Mucosa of descending colon (tissue), 3 donors: ENCODE measurements at regions not wholly inside any gene's neighbourhood (a gene's known extent, or its start where the extent isn't known, plus 50 kb on each side); places are given as distances from the start of the nearest gene placed in this dataset.
"Not testable (repeated sequence)": the region's sequence is repeated elsewhere in the genome, so short reads cannot be mapped to it uniquely, and the experiment has no call there.

Experiments used
- ATAC-seq: fragments of 200-7000 bp; cut with Tn5 transposase; one replicate; pipeline ENCODE4 v1.9.1; 2020; ENCODE audit warnings: mild to moderate bottlenecking, moderate library complexity
- DNase-seq, 3 donors: peaks; one replicate each; pipeline ENCODE4 v3.0.0-alpha.2; 2020
- H3K36me3 ChIP-seq: fragments of 200-600 bp; one replicate; pipeline ENCODE4 v1.8.0; 2021; ENCODE audit warnings: low read depth, mild to moderate bottlenecking
- H3K4me1 ChIP-seq: fragments of 200-600 bp; one replicate; pipeline ENCODE4 v1.8.0; 2021; ENCODE audit warnings: low read depth, mild to moderate bottlenecking
- H3K4me3 ChIP-seq: fragments of 200-600 bp; one replicate; pipeline ENCODE4 v1.8.0; 2021; ENCODE audit warnings: mild to moderate bottlenecking
- H3K9me3 ChIP-seq: fragments of 200-600 bp; one replicate; pipeline ENCODE4 v1.8.0; 2021; ENCODE audit warnings: mild to moderate bottlenecking
- intact Hi-C, 2 donors: fragments of 100-400 bp; cut with DNase I in 1 of 2; cut with micrococcal nuclease in 1 of 2; formaldehyde crosslinking; loops; one replicate each; pipeline versions ENCODE4 v1.11.0 to v1.11.1; 2022; cut with DNase I, micrococcal nuclease
- TF ChIP-seq, protein P1 (sequence below): fragments of 200-600 bp; IDR thresholded peaks from one replicate; pipeline ENCODE4 v1.8.0; 2022; ENCODE audit warnings: antibody characterized with exemption, mild to moderate bottlenecking
- donor health status: DM: no; HTN: no; CAD: no; lungs with moderate emphysema.
- donor health status: DM: no; HTN: no; CAD: no.
- donor health status: DM: no; HTN: yes; CAD: no.

DNA sequence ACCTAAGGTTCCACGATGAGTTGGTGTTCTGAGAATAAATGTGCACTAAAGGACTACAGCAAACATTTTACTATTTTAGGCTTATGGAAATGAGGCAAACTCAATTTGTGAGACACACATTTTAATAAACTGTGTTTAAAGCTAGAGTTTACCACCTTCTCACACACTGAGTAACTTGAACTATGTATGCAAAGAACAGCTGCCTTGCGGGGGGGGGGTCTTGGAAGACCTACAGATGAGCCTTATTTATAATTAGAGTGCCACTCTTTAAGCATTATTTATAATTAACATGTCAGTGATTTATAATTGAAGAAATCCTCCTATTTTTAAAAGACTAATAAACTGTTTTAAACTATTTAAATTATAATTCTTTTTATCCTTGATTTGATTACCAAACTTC lies 300.4 kb downstream of the DLEU7 start:
- TF ChIP-seq, protein P1, sequence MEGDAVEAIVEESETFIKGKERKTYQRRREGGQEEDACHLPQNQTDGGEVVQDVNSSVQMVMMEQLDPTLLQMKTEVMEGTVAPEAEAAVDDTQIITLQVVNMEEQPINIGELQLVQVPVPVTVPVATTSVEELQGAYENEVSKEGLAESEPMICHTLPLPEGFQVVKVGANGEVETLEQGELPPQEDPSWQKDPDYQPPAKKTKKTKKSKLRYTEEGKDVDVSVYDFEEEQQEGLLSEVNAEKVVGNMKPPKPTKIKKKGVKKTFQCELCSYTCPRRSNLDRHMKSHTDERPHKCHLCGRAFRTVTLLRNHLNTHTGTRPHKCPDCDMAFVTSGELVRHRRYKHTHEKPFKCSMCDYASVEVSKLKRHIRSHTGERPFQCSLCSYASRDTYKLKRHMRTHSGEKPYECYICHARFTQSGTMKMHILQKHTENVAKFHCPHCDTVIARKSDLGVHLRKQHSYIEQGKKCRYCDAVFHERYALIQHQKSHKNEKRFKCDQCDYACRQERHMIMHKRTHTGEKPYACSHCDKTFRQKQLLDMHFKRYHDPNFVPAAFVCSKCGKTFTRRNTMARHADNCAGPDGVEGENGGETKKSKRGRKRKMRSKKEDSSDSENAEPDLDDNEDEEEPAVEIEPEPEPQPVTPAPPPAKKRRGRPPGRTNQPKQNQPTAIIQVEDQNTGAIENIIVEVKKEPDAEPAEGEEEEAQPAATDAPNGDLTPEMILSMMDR = no peak
- Histone ChIP-seq H3K9me3 (peaks cover 3% of the 10 kb centered on the region), H3K36me3 (no peaks in the 10 kb centered on the region), H3K4me3 (no peak overlapping the region), H3K4me1 (no peaks in the 10 kb centered on the region)
- DNase-seq (no peak), ATAC-seq (no peak)
- intact Hi-C loops = no loop called here

- intact Hi-C loops = no loop called here
- Histone ChIP-seq H3K4me1 (no peaks in the 10 kb centered on the region), H3K9me3 (no peaks in the 10 kb centered on the region), H3K36me3 (no peaks in the 10 kb centered on the region), H3K4me3 (no peak overlapping the region)
- DNase-seq (no peak), ATAC-seq (no peak)
- TF ChIP-seq, protein P1 = no peak
These were observed 299.7 kb downstream of the DLEU7 start for GRCh38 chr13:50543782-50544181.

DNA sequence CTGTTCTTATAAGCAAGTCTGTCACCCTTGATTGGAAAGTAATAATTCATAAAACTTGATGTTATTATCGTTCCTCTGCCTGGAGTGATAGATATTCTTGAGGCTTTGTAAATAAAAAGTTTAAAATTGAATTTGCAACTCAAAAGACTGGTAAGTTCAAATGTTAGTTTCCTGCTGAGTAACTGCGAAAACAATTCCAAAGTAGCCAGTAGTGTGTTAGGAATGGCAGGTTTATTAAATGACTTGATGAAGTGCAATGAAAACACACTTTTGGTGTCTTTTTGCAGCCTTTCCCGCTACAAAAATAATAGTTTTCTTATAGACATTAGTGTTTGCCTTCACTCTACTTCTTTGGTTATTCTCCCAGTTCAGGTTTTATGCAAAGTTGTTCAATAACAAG lies 299.3 kb downstream of the DLEU7 start:
- TF ChIP-seq, protein P1 = no peak
- DNase-seq (no peak), ATAC-seq (no peak)
- Histone ChIP-seq H3K4me1 (no peaks in the 10 kb centered on the region), H3K4me3 (no peak overlapping the region), H3K9me3 (no peaks in the 10 kb centered on the region), H3K36me3 (no peaks in the 10 kb centered on the region)
- intact Hi-C loops = no loop called here

- H3K4me3 ChIP-seq, intact Hi-C loops, H3K9me3 ChIP-seq, H3K4me1 ChIP-seq, ATAC-seq, H3K36me3 ChIP-seq, DNase-seq: not testable (repeated sequence)
These were observed 296.3 kb downstream of the DLEU7 start for GRCh38 chr13:50547175-50547574.

GRCh38 chr13:50548586-50548985 lies 294.9 kb downstream of the DLEU7 start:
- TF ChIP-seq, protein P1 = no peak
- Histone ChIP-seq H3K4me1 (peaks cover 5% of the 10 kb centered on the region), H3K4me3 (no peak overlapping the region), H3K36me3 (no peaks in the 10 kb centered on the region), H3K9me3 (no peaks in the 10 kb centered on the region)
- no peak for DNase-seq
- intact Hi-C loops = no loop called here
- ATAC-seq = no peak

DNA sequence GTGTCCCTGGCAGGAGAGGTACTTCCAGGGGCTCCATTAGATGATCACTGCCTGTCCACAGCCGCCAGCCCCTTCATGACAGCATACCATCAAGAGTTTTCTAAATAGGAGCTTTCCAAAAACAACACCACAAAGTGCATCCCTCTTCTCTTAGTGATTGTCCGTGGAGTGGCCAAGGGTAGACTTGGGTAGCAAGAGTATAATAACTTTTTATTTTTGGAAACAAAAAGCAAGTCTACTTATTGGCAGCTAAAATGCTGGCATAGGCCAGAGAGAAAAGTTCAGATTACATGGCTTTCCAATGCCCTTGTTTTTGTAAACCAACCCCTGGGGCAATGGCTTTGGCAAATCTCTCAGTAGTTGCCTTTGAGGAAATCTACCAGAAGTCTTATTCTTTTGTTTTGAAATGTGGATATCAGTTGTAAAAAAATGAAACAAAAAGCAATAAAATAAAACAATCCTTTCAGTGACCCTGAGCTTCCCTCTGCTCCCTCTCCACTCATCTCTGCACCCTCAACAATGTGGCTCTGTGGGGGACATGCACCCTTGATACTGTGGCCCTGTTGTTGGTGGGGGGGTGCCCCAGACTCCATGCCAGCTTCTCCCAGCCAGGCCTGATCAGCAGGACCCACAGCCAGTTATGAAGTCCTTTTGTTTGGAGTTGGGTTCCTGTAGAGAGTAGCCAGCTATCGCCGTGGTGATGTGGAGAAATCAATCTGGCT lies 294.1 kb downstream of the DLEU7 start:
- Histone ChIP-seq H3K4me1 (peaks cover 5% of the 10 kb centered on the region), H3K36me3 (no peaks in the 10 kb centered on the region), H3K9me3 (no peaks in the 10 kb centered on the region), H3K4me3 (no peak overlapping the region)
- TF ChIP-seq, protein P1 = no peak
- no peak for DNase-seq
- intact Hi-C loops = no loop called here
- ATAC-seq = no peak
